ENCODE measurements at regions not wholly inside any gene's neighbourhood (a gene's known extent, or its start where the extent isn't known, plus 50 kb on each side); places are given as distances from the start of the nearest gene placed in this dataset.

DNA sequence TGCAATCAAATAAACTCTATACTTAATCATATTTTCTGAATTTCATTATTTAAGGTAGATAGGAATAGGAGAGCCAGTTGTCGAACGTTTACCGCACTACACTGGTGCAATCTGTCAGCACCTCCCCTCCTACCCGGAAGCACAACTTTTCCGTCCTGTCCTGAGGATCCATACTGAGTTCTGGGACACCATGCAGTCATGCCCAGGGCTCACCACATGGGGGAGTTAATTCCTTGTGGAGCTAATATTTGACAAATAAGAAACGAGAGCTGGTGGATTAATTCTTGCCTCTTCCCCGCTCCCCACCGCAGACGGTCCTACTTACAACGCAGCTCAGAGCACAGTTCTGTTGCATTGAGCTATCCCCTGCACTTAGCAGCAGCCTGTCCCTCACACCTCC lies 107.7 kb upstream of the RALGAPA2 start:
- Histone ChIP-seq H3K36me3 (no peaks in the 10 kb centered on the region), H3K4me3 (no peak overlapping the region), H3K4me1 (no peaks in the 10 kb centered on the region), H3K27me3 (no peaks in the 10 kb centered on the region), H3K27ac (no peak overlapping the region), H3K9ac (ENCODE audit: low read depth in 2 of 2, low read length in 2 of 2) (no peak overlapping the region), H3K9me3 (no peaks in the 10 kb centered on the region)
- DNase-seq, result no peak
- TF ChIP-seq, protein P1, sequence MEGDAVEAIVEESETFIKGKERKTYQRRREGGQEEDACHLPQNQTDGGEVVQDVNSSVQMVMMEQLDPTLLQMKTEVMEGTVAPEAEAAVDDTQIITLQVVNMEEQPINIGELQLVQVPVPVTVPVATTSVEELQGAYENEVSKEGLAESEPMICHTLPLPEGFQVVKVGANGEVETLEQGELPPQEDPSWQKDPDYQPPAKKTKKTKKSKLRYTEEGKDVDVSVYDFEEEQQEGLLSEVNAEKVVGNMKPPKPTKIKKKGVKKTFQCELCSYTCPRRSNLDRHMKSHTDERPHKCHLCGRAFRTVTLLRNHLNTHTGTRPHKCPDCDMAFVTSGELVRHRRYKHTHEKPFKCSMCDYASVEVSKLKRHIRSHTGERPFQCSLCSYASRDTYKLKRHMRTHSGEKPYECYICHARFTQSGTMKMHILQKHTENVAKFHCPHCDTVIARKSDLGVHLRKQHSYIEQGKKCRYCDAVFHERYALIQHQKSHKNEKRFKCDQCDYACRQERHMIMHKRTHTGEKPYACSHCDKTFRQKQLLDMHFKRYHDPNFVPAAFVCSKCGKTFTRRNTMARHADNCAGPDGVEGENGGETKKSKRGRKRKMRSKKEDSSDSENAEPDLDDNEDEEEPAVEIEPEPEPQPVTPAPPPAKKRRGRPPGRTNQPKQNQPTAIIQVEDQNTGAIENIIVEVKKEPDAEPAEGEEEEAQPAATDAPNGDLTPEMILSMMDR (IDR thresholded peaks at IDR 0.05), result peak; percentile 16
- intact Hi-C loops (cut with DNase I), result no loop called here

DNA sequence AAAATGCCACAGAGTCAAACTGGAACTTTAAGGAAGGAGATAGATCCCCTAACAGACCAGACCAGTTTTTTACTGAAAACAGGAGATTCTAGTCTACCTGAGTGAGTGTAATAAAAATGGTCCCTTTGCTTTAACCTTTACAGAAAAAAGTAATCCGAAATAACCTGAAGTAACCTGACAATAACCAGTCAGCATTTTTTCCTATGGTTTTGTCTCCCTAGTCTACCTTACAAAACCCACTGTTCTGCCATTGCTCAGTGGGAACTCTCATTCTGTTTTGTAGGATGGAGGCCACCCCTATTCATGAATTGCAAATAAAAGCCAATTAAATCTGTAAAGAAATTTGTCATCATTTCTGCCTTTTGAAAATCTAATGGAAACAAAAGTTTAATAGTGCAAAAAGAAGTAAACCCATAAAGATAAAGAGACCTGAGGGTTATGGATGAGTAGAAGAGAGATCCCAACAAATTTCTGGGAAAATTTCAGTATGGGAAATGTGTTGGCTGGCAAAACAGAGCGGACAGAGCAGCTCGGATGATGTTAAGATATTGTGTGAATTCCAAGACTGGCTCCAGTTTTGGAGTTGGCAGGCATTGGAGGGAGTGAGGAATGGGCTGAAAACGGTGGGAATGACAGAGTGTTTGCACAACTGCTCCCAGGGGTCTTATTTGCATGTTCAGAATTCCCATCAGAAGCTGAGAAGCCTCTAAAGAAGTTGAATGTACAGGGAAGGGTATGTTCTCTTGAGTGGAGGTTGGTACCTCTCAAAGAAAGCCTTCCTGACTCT lies 104.7 kb upstream of the RALGAPA2 start:
- Histone ChIP-seq H3K9me3 (no peaks in the 10 kb centered on the region), H3K4me1 (no peaks in the 10 kb centered on the region), H3K27me3 (no peaks in the 10 kb centered on the region), H3K9ac (ENCODE audit: low read depth in 2 of 2, low read length in 2 of 2) (no peak overlapping the region), H3K4me3 (no peak overlapping the region), H3K27ac (no peak overlapping the region), H3K36me3 (no peaks in the 10 kb centered on the region)
- DNase-seq, result no peak
- intact Hi-C loops (cut with DNase I), result no loop called here
- TF ChIP-seq, protein P1 (IDR thresholded peaks at IDR 0.05), result no peak

DNA sequence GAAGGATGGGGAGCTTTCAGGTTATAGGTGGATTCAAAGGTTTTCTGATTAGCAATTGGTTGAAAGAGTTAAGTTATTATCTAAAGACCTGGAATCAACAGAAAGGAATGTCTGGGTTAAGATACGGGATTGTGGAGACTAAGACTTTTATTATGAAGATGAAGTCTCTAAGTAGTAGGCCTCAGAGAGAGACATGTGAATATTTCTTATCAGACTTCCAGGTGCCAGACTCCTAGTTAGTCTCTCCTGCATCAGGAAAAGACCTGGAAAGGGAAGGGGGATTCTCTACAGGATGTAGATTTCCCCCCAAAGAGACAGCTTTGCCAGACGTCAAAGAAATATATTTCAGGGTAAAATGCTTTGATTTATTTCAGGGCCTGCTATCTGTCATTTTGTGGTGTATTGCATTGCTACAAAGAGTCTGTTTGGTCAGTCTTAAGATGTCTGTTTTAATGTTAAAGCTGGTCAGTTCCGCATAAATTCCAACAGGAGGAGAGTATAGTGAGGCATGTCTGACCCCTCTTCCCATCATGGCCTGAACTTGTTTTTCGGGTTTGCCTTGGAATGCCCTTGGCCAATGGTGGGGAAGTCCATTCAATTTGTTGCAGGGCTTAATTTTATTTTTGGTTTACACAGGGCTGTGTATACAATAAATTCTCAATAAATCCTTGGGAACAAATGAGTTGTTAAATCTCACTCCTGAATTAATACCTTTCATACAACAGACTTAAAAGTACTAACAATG lies 103.4 kb upstream of the RALGAPA2 start:
- Histone ChIP-seq H3K4me1 (no peaks in the 10 kb centered on the region), H3K9me3 (no peaks in the 10 kb centered on the region), H3K4me3 (no peak overlapping the region), H3K27ac (no peak overlapping the region), H3K36me3 (no peaks in the 10 kb centered on the region), H3K27me3 (no peaks in the 10 kb centered on the region), H3K9ac (ENCODE audit: low read depth in 2 of 2, low read length in 2 of 2) (no peak overlapping the region)
- intact Hi-C loops (cut with DNase I), result no loop called here
- TF ChIP-seq, protein P1 (IDR thresholded peaks at IDR 0.05), result no peak
- no peak for DNase-seq

DNA sequence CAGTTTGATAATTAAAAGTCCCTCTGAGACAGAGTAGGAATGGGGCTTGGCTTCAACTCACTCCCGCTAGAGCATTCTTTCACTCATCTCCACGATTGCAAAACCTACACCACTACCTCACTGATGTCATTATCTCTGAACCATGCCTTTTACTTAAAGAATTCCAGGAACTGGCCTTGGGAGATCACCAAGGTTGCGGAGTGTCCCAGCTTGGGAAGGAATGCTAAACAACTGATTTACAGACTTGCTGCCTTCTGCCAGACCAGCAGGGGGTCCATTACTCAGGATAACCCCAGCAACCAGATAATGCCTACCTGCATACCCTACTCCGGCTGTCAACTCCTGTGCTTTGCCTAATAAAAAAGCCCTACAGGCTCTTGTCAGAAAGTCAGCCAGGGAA lies 102.2 kb upstream of the RALGAPA2 start:
- H3K9ac ChIP-seq (ENCODE audit: low read depth in 2 of 2, low read length in 2 of 2), result no peak overlapping the region
- TF ChIP-seq, protein P1 (IDR thresholded peaks at IDR 0.05), result no peak
- H3K36me3 ChIP-seq, result no peaks in the 10 kb centered on the region
- intact Hi-C loops (cut with DNase I), result no loop called here
- H3K9me3 ChIP-seq, result no peaks in the 10 kb centered on the region
- DNase-seq, result no peak
- H3K4me1 ChIP-seq, result no peaks in the 10 kb centered on the region
- H3K4me3 ChIP-seq, result no peak overlapping the region
- no peaks in the 10 kb centered on the region for H3K27me3 ChIP-seq
- H3K27ac ChIP-seq, result no peak overlapping the region

DNA sequence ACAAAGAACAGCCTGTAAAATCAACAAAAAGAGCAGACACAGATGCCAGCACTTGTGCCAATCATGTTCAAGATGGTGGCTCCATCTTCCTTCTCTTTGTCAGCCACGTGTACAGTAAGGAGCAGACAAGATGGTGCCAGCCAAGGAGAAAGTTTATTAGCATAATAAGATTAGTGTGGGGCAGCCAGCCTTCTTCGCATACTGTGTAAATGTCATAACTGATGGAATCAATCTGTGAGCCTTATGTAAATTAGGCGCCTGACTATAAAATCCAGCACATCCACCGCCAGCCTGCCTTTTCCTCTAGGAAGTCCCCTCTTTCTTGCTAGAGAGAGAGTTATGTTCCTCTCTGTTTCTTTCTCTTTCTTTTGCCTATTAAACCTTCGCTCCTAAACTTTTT lies 99.7 kb upstream of the RALGAPA2 start:
- H3K27ac ChIP-seq, result no peak overlapping the region
- no peak for DNase-seq
- TF ChIP-seq, protein P1 (IDR thresholded peaks at IDR 0.05), result no peak
- intact Hi-C loops (cut with DNase I), result no loop called here
- H3K36me3 ChIP-seq, result no peaks in the 10 kb centered on the region
- H3K4me3 ChIP-seq, result no peak overlapping the region
- no peak overlapping the region for H3K9ac ChIP-seq (ENCODE audit: low read depth in 2 of 2, low read length in 2 of 2)
- H3K9me3 ChIP-seq, result no peaks in the 10 kb centered on the region
- H3K27me3 ChIP-seq, result no peaks in the 10 kb centered on the region
- no peaks in the 10 kb centered on the region for H3K4me1 ChIP-seq

All from colonic mucosa (tissue), 4 donors.